SIG-M5 treated with dmso at 0.1 percent for 504 hours (cell line): ENCODE measurements at regions not wholly inside any gene's neighbourhood (a gene's known extent, or its start where the extent isn't known, plus 50 kb on each side); places are given as distances from the start of the nearest gene placed in this dataset.
A peak's percentile ranks its signal among the peaks of the same experiment; 100 is the strongest.

Experiments used
- DNase-seq: peaks from one replicate; lab custom pipeline; 2025; ENCODE audit not compliant: unreplicated experiment; lab: John Stamatoyannopoulos, UW

- no peak for DNase-seq
These were observed 63.7 kb upstream of the TANC1 start for GRCh38 chr2:158904627-158905177.

- no peak for DNase-seq
These were observed 63.1 kb upstream of the TANC1 start for GRCh38 chr2:158905341-158905740.

GRCh38 chr2:158905784-158906183 lies 62.7 kb upstream of the TANC1 start:
- no peak for DNase-seq

- no peak for DNase-seq
These were observed 60.4 kb upstream of the TANC1 start for GRCh38 chr2:158907926-158908456.

GRCh38 chr2:158912112-158912511 lies 56.3 kb upstream of the TANC1 start:
- peak; percentile 64 for DNase-seq

- DNase-seq = no peak
These were observed 55.7 kb upstream of the TANC1 start for GRCh38 chr2:158912765-158913164.

GRCh38 chr2:158914066-158914465 lies 54.4 kb upstream of the TANC1 start:
- no peak for DNase-seq

GRCh38 chr2:158914731-158915130 lies 53.7 kb upstream of the TANC1 start:
- no peak for DNase-seq

GRCh38 chr2:158917121-158917520 lies 51.3 kb upstream of the TANC1 start:
- DNase-seq = no peak

- no peak for DNase-seq
These were observed 50.0 kb upstream of the TANC1 start for GRCh38 chr2:158918452-158918851.
